GM18498 (cell line): ENCODE measurements at regions not wholly inside any gene's neighbourhood (a gene's known extent, or its start where the extent isn't known, plus 50 kb on each side); places are given as distances from the start of the nearest gene placed in this dataset.

Experiments used
- ATAC-seq: cut with Tn5 transposase; IDR thresholded peaks from one replicate; pipeline ENCODE4 v1.9.1; 2021; ENCODE audit warnings: mild to moderate bottlenecking, moderate library complexity; ENCODE audit not compliant: unreplicated experiment

- ATAC-seq, result no peak
Observed at GRCh38 chr4:45119376-45119775, 393.0 kb upstream of the GNPDA2 start.

DNA sequence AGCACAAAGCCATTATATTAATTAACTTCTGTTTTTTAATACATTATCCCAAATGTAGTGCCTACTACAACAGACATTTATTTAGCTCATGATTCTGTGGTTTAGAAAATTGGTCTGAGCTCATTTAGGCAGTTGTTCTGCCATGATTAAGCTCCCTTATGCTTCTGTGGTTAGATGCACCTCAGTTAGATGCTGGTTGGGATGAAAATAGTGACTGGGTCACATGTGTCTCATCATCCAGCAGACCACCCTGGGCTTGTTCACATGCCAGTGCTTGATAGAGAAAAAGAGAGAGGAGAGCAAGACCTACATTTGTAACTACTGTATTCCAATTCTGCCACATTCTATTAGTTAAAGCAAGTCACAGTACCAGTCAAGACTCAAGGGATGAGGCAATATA, 376.4 kb upstream of the GNPDA2 start:
- no peak for ATAC-seq

DNA sequence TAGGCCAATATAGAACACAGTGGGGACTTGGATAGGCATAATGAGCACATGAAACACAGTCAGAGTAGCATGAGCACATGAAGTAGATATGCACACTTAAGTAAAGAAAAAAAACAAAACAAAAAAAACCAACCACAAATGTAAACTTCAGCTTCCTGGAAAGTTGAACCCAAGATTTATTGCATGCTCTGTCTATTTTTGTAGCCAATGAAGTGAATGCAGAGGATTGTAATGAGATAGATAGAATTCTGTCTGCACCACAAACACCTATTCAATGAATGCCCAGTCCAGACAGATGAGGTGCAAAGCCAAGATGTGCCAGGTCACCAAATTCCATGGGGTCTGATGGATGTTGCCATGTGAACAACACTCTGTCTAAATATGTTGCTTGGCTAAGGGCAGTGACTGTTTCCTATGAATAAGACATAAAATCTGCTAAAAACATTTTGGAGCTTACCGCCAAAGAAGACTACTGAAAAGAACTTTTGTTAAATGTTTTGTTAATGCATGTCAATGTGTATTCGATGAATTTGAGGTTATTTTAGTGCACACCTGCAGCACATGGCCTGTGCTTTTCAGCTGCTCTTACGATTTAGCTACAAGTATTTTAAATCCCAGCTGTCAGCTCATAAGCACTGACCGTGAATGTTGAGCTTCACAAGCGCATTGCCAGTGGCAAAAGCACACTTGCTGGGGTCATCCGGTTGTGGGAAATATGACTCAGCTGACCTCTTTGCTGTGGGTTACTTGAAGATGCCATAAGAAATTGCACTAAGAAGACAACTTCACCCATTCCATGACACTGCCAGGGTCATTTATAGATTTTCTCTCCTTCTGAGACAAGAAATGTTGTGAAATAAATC, 374.8 kb upstream of the GNPDA2 start:
- ATAC-seq, result no peak

GRCh38 chr4:45099471-45099870, 373.1 kb upstream of the GNPDA2 start:
- ATAC-seq, result no peak

DNA sequence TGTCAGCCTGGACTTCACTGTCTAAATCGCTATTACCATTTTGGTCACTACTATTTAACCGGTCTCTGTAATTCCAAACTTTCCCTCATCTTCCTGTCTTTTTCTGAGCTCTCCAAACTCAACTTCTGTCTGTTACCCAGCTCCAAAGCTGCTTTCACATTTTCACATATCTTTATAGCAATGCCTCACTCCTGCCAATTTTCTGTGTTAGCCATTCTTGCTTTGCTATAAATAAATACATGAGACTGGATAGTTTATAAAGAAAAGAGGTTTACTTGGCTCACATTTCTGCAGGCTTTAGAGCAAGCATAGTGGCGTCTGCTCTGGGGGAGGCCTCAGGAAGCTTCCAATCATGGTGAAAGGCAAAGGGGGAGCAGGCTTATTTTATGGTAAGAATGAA, 368.3 kb upstream of the GNPDA2 start:
- ATAC-seq, result no peak

- no peak for ATAC-seq
Observed at GRCh38 chr4:45082101-45082500, 355.7 kb upstream of the GNPDA2 start.

DNA sequence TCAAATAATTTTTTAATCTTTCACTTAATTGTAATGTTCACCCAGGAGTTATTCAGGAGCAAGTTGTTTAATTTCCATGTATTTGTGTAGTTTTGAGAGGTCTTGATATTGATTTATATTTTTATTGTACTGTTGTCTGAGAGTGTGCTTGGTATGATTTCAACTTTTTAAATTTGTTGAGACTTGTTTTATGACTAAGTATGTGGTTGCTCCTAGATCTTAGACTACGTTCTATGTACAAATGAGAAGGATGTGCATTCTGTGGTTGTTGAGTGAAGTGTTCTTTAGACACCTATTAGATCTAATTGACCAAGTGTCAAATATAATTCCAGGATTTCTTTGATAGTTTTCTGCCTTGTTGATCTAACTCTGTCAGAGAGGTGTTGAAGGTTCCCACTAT, 353.3 kb upstream of the GNPDA2 start:
- ATAC-seq, result no peak

- no peak for ATAC-seq
Observed at GRCh38 chr4:45078201-45078600, 351.8 kb upstream of the GNPDA2 start.

GRCh38 chr4:45072981-45073380, 346.6 kb upstream of the GNPDA2 start:
- ATAC-seq, result no peak

DNA sequence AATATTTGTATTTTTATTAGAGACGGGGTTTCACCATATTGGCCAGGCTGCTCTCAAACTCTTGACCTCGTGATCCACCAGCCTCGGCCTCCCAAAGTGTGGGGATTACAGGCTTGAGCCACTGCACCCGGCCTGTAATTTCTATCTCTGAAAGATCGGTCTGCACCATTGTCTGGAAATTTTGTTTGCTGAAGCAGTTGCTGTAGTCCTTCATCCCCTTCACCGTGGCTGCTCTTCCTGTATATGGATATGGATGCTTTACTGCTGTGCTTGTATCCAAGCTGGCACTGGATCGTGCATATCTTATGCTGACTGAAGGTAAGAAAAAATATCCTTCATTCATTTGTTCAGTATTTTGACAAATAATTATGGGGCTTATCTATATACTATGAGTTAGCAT, 338.4 kb upstream of the GNPDA2 start:
- ATAC-seq, result no peak

DNA sequence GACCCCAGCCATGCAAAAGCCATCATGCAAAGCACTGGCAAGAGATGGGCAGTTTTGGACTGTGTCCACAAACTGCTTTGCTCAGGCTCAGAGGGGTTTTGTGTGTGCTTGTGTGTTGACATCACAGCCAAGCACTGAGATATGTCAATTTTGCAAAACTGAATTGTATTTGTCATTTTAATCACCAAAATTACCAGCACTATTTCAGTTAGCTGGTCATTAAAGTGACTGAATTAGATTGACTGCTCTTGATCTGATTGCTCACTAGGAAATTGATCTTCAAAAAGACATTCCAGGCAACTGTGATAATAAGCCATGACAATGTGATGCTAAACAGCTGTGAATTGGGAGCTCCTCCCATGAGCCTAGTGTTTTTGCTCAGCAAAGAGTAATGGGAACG, 337.3 kb upstream of the GNPDA2 start:
- no peak for ATAC-seq

- no peak for ATAC-seq
Observed at GRCh38 chr4:45062935-45063545, 336.7 kb upstream of the GNPDA2 start.

DNA sequence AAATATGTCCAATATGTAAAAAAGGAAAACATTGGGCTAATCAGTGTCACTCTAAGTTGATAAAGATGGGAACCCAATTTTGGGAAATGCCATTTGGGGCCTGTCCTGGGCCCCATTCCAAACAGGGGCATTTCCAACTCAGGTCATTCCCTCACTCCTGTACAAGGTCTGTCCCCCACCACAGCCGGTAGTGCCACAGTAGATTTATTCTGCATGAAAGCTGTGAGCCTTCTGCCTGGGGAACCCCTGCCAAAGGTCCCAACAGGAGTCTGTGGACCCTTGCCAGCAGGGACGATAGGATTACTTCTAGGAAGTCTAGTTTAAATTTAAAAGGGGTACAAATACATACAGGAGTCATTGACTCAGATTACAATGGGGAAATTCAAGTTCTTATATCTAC, 317.6 kb upstream of the GNPDA2 start:
- no peak for ATAC-seq

GRCh38 chr4:45036677-45037076, 310.3 kb upstream of the GNPDA2 start:
- ATAC-seq, result no peak

DNA sequence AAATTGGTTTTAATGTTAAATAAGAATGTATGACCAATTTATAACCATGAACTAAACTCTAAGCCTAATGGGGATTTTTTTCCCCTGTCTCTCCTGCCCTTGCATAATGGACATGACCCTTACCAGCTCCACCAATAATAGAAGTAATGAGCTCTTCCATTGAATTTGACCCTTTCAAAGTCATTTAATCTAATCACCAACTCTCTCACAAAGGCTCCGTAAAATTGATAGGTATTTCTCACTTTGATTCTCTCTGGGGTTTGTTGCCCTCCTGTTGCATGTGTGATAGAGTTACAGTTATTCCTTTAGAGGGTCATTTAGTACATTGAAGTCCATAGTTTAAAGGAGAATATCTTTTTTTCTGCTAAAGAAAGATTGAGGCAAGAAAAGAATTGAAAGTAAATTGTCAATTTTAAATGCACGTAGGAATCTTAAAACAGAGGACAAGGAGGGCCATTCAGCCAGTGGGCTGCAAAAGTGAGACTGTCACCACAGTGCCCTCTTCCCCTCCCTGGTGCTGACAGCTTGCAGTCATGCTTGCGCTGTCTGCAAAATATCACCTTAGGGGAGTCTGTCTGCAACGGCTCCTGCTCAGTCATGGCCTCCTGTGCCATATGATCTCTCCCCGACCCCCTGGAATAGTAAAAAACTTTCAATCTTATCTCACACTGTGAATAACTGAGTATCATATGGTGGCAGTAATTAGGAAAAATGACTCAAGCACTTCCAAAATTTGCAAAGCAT, 307.5 kb upstream of the GNPDA2 start:
- ATAC-seq, result no peak

- ATAC-seq, result no peak
Observed at GRCh38 chr4:45030059-45030458, 303.7 kb upstream of the GNPDA2 start.

GRCh38 chr4:45007508-45007907, 281.2 kb upstream of the GNPDA2 start:
- no peak for ATAC-seq

DNA sequence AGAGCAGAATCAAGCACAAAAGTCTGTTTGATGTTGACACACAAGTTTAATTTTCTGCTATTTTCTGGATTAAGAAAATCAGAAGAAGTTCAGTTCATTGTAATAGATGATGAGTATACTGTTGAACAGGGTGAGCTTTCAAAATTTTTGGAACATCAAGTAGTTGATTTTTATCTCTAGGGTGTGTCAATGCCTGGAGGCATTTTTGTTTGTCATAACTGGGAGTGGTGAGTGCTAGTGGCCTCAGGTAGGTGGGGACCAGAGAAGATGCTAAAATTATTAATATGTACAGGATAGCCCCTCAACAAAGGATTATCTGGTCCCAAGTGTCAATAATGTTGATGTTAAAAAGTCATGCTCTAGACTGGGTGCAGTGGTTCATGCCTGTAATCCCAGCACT, 279.7 kb upstream of the GNPDA2 start:
- ATAC-seq, result no peak

DNA sequence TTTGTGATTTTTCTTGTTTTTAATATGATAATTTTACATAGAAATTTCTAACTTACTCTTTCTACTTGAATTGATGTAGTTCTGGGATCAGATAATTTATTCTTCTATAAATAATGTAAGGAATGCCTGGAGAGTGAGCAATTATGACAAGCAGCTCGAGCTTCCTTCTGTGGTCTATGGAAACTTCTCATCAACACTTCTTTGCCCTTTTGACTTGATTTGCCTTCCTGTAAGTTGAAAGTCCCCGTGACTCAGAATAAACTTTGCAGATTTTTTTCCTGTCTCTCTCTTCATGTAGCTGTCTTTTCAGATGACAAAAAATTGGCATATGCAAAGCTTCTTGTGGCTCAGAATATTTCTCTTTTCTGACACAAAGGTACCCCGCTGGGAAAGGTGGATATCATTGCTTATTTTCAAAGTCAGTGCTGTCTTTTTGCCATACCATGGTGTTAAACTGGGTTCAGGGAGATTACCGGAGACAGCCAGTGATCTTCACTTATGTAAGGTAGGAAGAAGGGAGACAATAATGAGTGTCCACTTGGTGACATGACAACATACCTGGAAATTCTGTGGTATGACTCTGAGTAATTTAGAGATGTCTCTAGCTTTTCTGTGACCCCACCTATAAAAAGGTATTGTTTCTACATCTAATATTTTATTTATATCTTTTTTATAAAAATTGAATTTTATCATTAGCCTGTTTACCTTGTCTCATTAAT, 278.6 kb upstream of the GNPDA2 start:
- no peak for ATAC-seq

DNA sequence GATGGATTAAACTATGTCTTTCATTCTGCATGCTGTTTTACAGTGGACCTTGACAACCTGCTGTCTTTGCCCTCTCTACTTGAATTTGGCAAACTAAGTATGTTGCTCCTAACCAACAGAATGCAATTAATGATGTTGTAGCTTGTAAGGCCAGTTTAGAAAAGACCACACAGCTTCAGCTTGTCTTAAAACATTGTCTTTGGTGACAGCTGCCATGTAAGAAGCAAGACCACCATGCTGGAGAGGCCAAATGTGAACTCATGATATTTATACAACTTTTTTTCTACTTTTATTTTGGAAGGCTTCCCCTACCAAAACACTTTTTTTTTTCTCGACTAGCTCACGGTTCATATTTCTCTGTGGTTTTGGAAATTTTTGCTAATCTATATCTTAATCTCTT, 278.0 kb upstream of the GNPDA2 start:
- no peak for ATAC-seq

DNA sequence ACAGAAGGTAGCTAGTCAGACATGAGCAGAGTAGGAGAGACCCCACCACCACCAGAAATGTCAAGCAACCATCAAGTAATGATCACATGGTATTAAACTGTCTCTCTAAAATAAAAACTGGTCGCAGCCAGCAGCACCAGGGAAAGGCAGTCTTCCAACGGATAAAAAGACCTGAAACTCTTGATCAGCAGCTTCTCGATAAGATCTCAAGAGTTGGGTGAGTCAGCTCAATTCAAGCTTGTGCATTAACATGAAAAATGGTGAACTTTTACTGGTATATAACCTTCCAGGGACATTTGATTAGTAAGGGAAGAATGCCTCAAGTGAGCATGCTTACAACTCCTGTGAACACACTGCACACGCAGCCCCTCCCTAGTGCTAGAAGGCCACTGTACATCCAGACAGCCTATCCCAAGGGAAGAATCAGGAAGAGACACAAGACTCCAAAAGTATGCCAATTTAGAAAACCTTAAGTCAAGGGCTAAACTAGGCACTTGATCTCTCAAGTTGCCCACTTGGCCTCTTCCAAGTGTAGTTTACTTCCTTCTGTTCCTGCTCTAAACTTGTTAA, 270.0 kb upstream of the GNPDA2 start:
- no peak for ATAC-seq
